NT2/D1 (cell line): ENCODE measurements at regions not wholly inside any gene's neighbourhood (a gene's known extent, or its start where the extent isn't known, plus 50 kb on each side); places are given as distances from the start of the nearest gene placed in this dataset.

ENCODE experiments used
- DNase-seq: peaks from one replicate; pipeline ENCODE4 v3.0.0-alpha.2; 2011; ENCODE audit warnings: low read depth, low spot score
- H3K27me3 ChIP-seq: 2 replicates; pipeline ENCODE4 v1.6.0; 2011; ENCODE audit warnings: mild to moderate bottlenecking; ENCODE audit not compliant: insufficient read length, insufficient read depth
- H3K36me3 ChIP-seq: 2 replicates; pipeline ENCODE4 v1.6.1; 2011; ENCODE audit warnings: mild to moderate bottlenecking, low read length, mixed read lengths; ENCODE audit not compliant: insufficient read depth, insufficient read length
- H3K4me1 ChIP-seq: 2 replicates; pipeline ENCODE4 v1.5.1; 2011; ENCODE audit not compliant: insufficient read depth, insufficient read length
- H3K4me3 ChIP-seq: 2 replicates; pipeline ENCODE4 v1.5.1; 2011; ENCODE audit warnings: low read depth; ENCODE audit not compliant: insufficient read length
- H3K9ac ChIP-seq: 2 replicates; pipeline ENCODE4 v1.6.0; 2011; ENCODE audit warnings: low read depth; ENCODE audit not compliant: insufficient read length
- H3K9me3 ChIP-seq: 2 replicates; pipeline ENCODE4 v1.5.1; 2011; ENCODE audit warnings: mild to moderate bottlenecking, low read length; ENCODE audit not compliant: insufficient read depth
- SUZ12 ChIP-seq: IDR thresholded peaks from 2 replicates; pipeline ENCODE4 v1.6.1; 2011; ENCODE audit not compliant: insufficient read length, insufficient read depth; ENCODE audit errors: extremely low read depth
- YY1 ChIP-seq: IDR thresholded peaks from 2 replicates; pipeline ENCODE4 v1.6.1; 2011; ENCODE audit not compliant: insufficient read length, insufficient read depth
- ZNF274 ChIP-seq: IDR thresholded peaks from 2 replicates; pipeline ENCODE4 v1.6.1; 2011; ENCODE audit warnings: mild to moderate bottlenecking, low read depth, low read length

DNA sequence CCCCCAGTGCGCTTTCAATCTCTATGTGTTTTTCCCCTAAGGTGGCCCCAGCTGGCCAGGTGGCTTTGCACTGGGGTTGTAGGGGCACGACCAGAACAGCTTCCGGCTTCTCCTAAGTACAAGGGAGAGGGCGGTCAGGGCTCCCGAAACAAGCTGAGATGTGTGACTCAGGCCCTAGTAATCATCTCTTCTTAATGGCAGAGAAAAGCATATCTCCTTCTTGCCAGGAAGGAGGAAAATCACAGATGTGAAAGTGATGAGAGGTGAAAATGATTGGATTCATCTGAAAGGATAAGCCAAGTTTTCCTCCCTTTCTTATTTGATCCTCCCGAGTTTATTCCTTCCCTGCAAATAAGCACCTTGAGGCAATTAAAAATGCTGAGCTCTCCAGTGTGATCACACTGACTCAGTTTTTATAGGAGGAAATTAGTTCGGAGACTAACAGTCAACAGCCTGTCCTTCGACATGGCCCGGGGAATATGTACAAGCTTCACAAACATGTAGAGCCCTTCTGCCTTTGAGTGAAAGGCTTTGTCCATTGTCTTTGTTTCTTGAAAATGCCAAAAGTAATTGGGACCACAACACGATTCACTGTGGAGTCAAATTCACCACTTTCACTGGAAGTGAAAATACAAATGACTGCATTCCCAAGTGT is 514.8 kb downstream of the PSAT1 start:
- no peak for TF ChIP-seq YY1
- no peak for TF ChIP-seq ZNF274
- Histone ChIP-seq H3K27me3 (no peaks in the 10 kb centered on the region), H3K9me3 (no peaks in the 10 kb centered on the region), H3K4me3 (no peak overlapping the region), H3K36me3 (no peaks in the 10 kb centered on the region), H3K9ac (no peak overlapping the region), H3K4me1 (no peaks in the 10 kb centered on the region)
- DNase-seq, result no peak

GRCh38 chr9:78812665-78813064 is 515.7 kb downstream of the PSAT1 start:
- Histone ChIP-seq H3K9me3 (no peaks in the 10 kb centered on the region), H3K36me3 (no peaks in the 10 kb centered on the region), H3K4me3 (no peak overlapping the region), H3K9ac (no peak overlapping the region), H3K27me3 (no peaks in the 10 kb centered on the region), H3K4me1 (no peaks in the 10 kb centered on the region)
- no peak for TF ChIP-seq SUZ12
- TF ChIP-seq ZNF274, result no peak
- TF ChIP-seq YY1, result no peak
- DNase-seq, result no peak

- no peak for DNase-seq
- TF ChIP-seq ZNF274, result no peak
- TF ChIP-seq SUZ12, result no peak
- no peak for TF ChIP-seq YY1
- Histone ChIP-seq H3K36me3 (no peaks in the 10 kb centered on the region), H3K9ac (no peak overlapping the region), H3K4me1 (no peaks in the 10 kb centered on the region), H3K27me3 (no peaks in the 10 kb centered on the region), H3K9me3 (no peaks in the 10 kb centered on the region), H3K4me3 (no peak overlapping the region)
Observed at GRCh38 chr9:78813602-78814180, 516.8 kb downstream of the PSAT1 start.

DNA sequence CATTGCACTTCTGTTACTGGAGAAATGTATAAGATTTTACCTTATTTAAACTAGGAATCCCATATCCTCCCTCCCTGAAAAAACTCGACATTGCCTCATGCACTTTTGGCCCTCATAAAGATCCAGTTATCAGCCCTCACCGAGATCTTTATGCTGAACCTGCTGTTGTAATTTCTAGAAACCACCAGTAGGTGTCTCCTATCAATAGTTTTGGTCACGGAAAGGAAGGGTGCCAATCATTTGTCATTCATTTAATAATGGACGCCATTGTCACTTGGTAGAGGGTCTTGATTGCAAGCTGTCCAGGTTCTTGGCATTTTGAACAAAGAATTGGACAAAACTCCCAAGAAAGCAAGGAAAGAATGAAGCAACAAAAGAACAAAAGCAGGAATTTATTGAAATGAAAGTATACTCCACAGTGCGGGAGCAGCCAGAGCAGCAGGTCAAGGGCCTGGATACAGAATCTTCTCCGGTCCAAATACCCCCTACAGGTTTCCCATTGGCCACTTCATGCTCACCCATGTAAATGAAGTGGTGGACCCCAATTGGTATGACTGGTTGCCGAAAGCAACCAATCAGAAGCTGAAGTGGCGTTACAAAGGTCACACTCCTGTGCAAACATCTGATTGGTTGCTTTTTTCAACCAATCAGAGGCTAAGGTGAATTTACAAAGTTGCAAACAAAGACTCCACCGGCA is 524.3 kb downstream of the PSAT1 start:
- no peak for TF ChIP-seq SUZ12
- TF ChIP-seq ZNF274, result no peak
- no peak for TF ChIP-seq YY1
- H3K27me3 ChIP-seq, result no peaks in the 10 kb centered on the region
- no peaks in the 10 kb centered on the region for H3K9me3 ChIP-seq
- no peak overlapping the region for H3K4me3 ChIP-seq
- DNase-seq, result peak; percentile 13
- no peaks in the 10 kb centered on the region for H3K4me1 ChIP-seq
- H3K36me3 ChIP-seq, result no peaks in the 10 kb centered on the region
- no peak overlapping the region for H3K9ac ChIP-seq

DNA sequence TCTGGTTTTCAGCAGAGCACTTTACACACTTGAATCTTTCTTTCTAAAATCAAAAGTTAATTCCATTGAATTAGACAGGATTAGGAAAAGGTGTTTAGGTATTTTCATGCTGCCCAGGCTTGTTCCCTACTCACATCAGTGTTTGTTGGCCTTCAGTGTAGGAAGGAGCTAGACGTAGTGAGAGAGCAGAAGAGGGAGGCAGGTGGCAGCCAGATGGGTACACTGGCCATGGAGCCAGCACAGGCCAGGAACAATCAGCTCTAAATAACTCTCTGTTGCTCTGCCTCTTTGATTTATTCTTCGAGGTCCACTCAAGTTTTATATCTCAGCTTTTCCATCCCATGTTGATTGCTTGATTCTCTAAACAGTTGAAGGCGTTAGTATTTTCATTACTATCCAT is 529.6 kb downstream of the PSAT1 start:
- DNase-seq, result no peak
- H3K36me3 ChIP-seq, result no peaks in the 10 kb centered on the region
- H3K4me1 ChIP-seq, result no peaks in the 10 kb centered on the region

DNA sequence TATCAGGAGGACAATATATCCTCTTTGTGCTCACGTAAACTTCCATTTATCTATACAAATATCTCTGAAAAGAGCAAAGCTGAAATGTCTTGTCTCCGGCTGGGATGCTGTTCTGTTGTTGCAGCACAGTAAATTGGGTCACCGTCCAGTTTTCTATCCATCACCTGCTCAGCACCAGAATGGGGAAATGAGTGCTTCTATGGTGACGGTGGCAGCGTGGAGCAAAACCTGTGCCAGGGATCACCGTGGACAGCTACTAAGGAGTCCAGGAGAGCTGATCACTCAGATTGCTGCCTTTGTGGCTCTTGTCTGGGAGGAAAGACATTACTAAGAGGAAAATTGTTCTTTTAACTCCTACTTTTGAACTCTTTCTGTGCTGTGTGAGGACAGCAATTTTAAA is 531.6 kb downstream of the PSAT1 start:
- TF ChIP-seq YY1 (no peak), SUZ12 (no peak), ZNF274 (no peak)
- DNase-seq, result no peak

More for the DNA sequence above, 529.6 kb downstream of the PSAT1 start:
- Histone ChIP-seq H3K9me3 (no peaks in the 10 kb centered on the region), H3K9ac (no peak overlapping the region), H3K27me3 (no peaks in the 10 kb centered on the region), H3K4me3 (no peak overlapping the region)
- no peak for TF ChIP-seq ZNF274
- TF ChIP-seq SUZ12, result no peak
- no peak for TF ChIP-seq YY1

DNA sequence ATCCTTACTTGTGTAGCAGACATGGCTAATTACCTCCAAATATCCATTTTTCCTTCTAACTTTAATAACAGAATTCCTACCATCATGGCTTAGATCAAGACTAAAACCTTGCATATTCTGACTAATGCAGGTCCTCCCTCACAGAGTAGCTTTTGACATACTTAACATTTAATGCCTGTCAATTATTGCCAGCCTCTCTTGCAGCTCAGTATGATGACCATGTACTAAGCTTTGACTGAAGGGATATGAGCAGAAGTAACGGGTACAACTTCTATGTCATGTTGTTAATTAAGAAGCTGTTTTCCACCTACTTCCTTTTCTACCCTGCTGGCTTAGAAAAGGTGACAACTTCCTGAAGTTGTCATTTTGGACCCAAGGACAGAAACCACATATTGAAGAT is 533.4 kb downstream of the PSAT1 start:
- TF ChIP-seq ZNF274, result no peak
- no peak for TF ChIP-seq YY1
- TF ChIP-seq SUZ12, result no peak
- no peak overlapping the region for H3K9ac ChIP-seq
- no peak overlapping the region for H3K4me3 ChIP-seq
- H3K27me3 ChIP-seq, result no peaks in the 10 kb centered on the region
- H3K36me3 ChIP-seq, result no peaks in the 10 kb centered on the region
- H3K9me3 ChIP-seq, result no peaks in the 10 kb centered on the region
- no peaks in the 10 kb centered on the region for H3K4me1 ChIP-seq
- no peak for DNase-seq

More for the DNA sequence above, 531.6 kb downstream of the PSAT1 start:
- Histone ChIP-seq H3K27me3 (no peaks in the 10 kb centered on the region), H3K9me3 (no peaks in the 10 kb centered on the region), H3K36me3 (no peaks in the 10 kb centered on the region), H3K9ac (no peak overlapping the region), H3K4me1 (no peaks in the 10 kb centered on the region), H3K4me3 (no peak overlapping the region)

- no peaks in the 10 kb centered on the region for H3K27me3 ChIP-seq
- H3K4me3 ChIP-seq, result no peak overlapping the region
- TF ChIP-seq ZNF274, result no peak
- no peak for TF ChIP-seq YY1
- no peak for TF ChIP-seq SUZ12
- no peaks in the 10 kb centered on the region for H3K9me3 ChIP-seq
- H3K9ac ChIP-seq, result no peak overlapping the region
- no peak for DNase-seq
- H3K4me1 ChIP-seq, result no peaks in the 10 kb centered on the region
- H3K36me3 ChIP-seq, result no peaks in the 10 kb centered on the region
Observed at GRCh38 chr9:78831726-78832125, 534.8 kb downstream of the PSAT1 start.
